AG08396 (cell line): ENCODE measurements at regions not wholly inside any gene's neighbourhood (a gene's known extent, or its start where the extent isn't known, plus 50 kb on each side); places are given as distances from the start of the nearest gene placed in this dataset.

Experiments used
- DNase-seq: peaks from one replicate; pipeline ENCODE4 v3.0.0; 2012; ENCODE audit warnings: low spot score, mixed read lengths

DNA sequence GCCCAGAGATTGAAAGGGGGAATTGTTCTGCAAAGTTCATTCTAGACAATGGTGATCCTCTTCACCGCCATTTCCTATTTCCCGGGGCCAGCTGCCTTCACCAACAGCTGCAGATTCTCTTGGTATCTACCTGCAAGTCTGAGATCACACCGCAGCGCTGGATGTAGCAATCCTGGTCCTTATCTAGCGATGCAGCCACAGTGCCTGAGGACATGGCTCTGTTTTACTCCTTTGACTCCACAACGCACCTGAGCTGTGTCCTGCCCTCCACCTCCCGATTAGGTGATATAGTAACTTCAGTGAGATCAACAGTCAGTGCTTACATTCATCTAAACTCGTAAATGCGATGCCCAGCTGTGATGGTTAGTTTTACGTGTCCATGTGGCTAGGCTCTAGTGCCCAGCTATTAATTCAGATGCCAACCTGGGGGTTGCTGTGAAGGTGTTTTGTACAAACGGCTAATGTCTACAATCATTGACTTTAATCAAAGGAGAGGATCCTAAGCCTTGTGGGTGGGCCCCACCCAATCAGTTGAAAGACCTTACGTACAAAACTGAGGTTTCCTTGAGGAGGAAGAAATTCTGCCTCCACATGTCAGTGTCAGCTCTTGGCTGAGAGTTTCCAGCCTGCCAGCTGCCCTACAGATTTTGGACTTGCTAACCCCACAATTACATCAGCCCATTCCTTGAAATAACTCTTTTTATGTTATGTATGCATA, 189.8 kb downstream of the SH3BP4 start:
- no peak for DNase-seq

DNA sequence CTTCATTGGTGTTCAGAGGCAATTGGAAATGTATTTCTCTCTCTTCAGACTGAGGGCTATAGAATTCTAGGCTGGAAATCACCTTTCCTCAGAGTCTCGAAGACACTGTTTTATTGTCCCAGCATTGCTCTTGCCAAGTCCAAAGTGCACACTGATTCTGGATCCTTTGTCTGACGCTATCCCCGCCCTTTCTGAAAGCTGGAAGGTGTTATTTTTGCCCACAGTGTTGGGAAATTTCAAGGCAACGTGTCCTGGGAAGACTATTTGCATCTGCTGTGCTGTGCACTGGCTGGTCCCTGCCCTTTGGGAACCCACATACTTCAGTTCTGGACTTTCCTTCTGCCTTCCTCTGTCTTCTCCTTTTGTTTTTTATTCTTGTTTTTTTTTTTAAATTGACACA, 190.8 kb downstream of the SH3BP4 start:
- DNase-seq = no peak

DNA sequence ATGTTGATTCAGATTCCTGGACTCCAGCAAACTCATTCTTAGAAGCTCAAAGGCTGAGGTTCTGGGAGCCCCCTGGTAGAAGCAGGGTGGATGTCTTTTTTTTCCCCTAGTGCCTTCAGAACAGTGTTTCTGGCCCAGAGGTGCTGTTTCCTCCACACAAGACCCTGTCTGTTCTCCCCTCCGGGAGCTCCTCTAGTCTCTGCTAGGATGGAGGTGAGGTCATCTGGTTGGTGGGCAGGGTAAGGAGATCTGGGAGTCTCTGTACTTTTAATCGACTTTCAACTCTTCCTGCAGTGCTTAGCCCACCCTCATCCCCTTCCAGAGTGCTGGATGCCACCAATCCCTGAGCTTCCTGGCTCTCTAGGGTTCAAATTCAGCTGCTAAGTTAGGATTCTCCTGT, 192.0 kb downstream of the SH3BP4 start:
- no peak for DNase-seq

DNA sequence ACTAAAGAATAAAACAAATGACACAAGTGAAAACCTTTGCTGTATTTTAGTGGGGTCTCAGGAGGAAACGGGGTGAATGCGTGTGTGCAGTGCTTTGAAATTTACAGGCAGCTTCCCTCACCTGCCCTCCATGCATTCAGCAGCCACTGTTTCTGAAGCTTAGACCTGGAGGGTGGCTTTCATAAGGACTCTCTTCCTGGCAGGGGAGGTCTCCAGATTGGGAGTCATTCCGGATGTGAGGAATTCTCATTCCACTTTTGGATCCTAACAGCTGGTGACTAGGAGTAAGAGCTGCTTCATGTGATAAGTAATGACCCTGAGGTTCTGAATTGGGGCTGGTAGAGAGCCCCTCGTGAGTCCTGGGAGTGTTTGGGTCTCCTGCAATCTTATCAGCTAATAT, 192.5 kb downstream of the SH3BP4 start:
- no peak for DNase-seq

DNA sequence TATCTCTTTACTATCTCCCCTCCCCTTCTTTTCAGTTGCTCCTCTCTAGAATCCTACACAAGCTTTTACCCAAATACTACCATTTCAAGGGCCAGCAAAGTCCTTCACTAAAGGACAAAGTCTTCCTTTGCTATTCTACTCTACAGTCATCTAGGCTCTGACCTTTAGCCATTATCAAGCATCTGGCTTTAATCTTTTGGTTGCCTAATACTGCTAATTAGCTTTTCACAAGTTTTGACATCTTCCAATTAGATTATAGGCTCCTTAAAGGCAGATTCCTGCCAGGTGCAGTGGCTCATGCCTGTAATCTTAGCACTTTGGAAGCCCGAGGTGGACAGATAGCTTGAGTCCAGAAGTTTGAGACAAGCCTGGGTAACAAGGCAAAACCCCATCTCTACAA, 194.4 kb downstream of the SH3BP4 start:
- no peak for DNase-seq

DNA sequence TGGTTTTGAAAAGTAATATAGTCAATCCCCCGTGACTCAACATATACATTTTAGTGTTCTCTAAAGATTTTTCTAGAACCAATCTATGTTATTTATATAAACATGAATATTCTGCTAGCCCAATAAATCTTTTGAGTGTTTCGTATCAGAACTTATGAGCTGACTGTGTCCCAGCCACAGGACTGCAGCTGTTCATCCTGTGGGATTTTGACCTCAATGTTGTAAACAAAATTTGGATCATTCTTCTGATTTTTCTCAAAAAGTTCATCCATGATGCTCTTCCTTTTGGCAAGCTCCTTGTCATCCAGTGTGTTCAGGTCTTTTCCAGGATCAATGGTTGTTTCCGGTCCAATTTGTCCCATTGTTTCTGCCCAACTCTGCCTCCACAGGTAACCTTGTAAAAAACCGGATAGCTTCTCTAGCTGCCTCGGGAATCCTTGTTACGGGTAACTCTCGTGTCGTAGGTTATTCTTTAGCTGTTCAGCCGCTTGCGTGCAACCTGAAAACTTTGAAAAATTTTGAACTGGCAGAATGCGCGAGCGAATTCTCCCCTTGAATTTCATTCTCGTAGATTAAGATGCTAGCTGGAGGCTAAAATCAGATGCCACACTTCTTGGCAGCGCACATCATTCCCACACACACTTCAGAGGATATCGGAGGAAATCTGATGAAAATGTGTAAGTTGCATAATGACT, 195.2 kb downstream of the SH3BP4 start:
- no peak for DNase-seq

DNA sequence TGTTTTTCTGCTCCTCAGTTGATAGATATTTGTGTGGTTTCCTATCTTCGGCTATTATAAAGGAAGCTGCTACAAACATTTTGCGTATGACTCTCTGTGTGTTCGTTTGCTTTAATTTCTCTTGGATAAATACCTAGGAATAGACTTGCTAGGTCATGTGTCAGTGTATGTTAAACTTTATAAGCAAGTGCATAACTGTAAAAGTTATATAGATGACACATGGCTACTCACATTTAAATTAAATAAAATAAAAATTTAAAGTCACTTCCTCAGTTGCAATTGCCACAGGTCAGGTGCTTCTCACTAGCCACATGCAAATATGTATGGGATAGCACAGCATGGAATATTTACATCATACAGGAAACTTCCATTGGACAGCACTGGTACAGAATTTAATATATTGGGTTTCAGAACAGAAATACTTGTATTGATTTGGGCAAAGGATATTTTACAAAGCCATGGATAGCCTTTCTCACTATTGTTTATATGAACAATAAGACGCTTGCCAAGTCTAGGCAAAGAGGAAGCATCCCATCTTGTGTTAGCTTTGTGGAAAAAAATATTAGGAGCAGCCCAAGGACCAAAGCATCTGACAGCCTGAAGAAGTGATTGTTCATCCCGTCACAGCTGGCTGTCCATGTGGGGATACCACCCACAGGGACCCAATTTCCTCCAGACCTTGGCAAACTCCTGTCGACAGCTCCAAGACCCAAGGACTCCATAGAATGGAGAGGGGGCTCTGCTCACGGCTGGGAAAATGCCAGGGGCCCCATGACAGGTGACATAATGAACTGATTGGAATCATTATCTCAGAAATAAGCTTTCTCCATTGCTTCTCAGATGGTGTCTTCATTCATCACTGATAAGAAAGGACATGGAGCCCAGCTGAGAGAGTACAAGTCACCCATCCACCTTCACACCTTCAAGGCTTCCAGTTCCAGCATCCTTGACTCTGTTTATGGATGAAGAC, 196.7 kb downstream of the SH3BP4 start:
- DNase-seq = no peak

DNA sequence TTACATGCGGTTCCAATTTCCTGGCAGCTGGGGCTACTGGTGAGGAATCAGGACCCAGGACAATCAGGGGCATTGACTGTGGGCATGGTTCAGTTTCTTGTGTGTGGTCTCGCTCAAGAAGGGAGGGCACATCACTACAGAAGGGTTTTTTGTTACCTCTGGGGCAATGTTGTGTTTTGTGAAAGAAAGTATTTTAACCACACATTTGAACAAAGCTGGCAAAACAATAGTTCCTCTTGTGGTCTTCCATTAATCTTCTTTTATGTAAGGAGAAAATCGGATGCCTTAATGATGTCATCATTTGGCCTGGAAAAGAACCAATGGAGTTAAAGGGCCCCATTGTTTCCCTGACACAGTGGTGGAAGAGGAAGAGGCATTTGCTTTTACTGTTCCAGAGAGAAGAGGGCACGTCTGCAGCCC, 197.4 kb downstream of the SH3BP4 start:
- no peak for DNase-seq

DNA sequence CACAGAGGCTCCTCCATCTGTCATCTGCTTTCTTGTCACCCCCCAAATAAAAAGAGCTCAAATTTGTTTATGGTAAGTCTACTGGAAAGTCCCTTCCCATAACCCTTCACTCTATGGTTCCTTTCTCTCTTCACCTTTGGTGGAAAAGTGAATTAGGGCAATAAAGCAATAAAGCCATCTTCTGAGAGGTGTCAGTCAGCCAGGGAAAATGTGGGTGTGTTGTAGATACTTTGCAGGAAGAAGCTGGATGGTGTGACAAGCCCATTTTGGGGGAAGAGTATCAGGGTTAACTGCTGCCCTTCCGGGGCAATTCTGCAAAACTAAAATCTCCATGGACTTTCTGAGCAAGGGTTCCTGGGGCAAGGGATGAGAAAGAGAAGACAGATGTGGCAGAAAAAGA, 197.9 kb downstream of the SH3BP4 start:
- DNase-seq = no peak

DNA sequence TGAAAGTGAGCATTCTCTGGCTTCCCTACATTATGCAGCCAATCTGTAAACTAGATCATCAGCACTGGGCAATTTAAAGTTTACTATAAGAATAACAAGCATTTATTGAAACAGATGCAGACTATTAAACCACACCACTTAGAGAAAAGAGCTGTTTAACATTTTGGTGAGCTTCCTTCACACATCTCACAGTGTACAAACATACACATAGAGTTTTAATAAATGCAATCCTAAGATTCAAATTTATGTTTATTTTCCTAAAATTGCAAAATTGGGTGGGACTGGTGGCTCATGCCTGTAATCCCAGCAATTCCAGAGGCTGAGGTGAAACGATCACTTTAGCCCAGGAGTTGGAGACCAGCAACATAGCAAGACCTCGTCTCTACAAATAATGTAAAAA, 199.3 kb downstream of the SH3BP4 start:
- no peak for DNase-seq

DNA sequence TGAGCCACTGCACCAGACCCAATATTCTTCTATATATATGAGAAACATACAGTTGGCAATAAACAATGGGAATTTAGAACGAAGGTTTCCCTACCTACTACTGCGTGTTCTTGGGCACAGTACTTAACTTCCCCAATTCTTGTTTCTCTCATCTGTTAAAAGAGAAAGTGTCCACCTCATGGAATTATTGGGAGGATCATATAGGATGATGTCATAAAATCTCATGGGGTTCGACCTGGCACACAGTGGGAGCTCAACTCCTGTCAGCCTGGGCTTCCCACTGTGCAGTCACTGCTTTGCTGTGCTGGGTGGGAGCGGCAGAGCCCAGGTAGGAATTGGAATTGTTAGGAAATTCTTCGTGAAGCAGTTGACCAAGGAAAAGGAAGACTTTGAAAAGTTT, 203.3 kb downstream of the SH3BP4 start:
- no peak for DNase-seq

DNA sequence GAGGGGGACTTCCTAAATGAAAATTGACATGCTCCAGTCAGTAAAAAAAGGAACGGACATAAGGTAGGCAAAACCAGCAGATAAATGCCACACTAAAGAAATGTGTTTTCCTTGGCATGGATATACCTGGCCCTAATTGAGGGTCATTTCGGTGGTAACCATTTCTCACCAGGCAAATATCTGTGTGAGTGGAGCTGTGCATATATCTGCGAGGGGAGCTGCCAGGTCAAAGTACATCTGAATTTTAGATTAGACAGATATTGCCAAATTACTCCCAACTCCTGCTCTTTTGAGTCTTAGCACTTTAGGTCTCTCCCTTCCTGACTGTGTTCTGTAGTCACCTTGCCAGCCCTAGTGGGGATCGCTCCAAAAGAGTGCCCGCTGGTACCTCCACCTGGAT, 204.2 kb downstream of the SH3BP4 start:
- DNase-seq = no peak

DNA sequence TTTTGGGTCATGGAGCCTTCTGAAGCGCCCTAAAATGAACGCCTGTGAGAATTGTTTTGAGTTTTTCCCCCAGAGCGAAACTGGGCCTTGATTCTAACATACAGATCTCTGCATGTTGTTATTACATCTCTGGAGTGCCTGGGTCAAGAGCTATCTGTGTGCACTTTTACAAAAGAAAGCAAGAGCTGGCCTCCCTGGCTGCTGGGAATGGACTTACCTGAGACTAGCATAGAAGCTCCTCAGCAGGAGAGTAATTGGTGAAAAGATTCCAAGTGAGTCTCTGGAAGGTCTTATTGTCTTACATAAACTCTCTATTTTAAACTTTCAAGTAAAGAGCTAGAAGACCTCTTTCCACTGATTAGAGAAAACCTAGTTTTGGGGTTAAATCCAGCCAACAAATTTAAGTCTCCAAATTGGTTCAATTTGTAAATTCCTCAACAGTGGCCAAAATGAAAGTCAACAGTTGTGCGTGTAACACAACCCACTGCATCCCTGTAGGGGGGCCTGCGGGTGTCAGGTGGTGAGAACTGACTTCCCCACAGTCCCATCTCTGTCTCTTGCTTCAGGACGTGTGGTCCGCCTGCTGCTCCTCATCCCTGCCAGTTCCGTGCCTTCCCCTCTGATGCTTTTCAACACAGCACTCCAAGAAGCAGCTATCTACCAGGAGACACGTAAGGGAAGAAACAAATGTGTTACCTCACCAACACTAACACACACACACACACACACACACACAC, 206.1 kb downstream of the SH3BP4 start:
- no peak for DNase-seq

DNA sequence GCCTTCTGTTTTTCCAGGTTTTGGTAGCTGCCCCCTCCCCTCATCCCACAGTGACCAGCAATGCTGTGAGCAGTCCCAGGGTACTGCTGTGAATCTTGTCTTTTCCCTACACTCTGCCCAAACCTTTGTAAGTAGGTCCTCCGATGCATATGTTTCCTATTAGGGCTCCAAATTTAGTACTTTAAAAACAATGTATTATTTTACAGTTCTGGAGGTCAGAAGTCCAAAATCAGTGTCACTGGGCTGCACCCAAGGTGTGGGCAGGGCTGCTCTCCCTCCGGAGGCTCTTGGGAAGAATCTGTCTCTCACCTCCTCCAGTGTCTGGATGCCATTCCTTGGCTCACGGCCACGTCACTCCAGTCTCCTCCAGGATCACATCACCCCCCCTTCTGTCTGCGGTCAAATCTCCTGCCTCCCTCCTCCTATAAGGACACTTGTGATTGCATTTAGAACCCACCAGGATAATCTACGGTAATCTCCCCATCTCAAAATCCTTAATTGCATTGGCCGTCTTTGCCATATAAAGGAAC, 208.5 kb downstream of the SH3BP4 start:
- DNase-seq = no peak

DNA sequence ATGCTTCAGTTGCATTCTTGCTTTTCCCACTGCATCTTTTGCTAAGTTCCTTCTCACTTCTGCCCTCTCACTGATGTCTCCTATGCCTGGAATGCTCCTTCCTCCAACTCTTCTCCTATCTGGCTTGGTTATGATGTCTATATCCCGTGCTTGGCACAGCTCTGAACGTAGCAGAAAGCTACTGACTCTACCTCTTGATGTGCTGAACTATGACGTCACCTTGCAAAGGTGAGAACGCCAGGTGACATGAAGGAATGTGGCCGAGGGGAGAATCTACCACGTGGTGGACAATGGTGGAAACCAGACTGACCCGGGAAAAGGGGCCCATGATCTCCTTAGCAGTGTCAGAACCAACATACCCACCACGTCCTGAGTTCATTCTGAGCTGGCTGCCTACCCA, 209.7 kb downstream of the SH3BP4 start:
- DNase-seq = no peak

DNA sequence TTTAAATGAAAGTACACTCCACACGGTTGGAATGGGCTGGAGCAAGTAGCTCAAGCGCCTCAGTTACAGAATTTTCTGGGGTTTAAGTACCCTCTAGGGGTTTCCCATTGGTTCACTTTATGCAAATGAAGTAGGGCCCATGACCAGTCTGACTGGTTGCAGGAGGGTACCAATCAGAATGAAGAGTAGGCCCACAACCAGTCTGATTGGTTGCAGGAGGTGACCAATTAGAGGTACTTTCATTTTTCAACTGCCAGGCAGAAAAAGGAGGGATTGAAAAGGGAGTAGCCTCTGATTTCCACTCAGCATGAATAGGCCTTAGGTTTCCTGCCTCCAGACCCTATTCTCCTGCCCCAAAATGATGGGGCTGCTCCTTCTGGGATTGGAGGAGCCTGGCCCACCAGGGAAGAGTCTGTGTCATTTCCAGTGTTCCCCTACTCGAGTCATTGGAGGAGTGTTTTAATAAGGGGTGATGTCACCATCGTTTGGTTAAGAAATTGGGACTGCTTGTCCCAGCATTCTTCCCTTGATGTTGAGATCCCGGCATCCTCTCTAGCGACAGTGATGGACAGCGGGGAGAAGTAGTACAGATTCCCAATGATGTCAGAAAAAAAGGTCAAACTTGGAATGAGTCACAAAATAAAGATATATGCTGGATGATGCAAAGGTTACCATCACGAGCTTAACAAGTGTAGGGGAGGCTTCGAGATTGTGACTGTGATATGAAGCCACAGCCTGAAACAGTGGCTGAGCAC, 210.4 kb downstream of the SH3BP4 start:
- no peak for DNase-seq

DNA sequence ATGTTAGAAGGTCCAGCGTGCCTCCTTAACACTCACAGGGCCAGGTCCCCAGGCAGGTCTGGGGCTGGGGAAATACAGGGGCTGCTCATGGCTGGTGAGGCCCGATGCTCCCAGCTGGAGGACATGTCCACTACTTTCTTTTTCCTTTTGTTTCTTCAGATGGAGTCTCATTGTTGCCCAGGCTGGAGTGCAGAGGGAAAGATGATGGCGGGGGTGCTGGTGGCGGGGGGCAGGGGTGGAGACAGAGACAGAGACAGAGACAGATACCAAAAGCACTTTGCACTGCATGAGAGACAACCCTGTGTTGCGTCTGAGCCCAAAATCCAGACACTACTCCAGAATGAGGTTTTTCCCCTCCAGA, 211.0 kb downstream of the SH3BP4 start:
- no peak for DNase-seq

DNA sequence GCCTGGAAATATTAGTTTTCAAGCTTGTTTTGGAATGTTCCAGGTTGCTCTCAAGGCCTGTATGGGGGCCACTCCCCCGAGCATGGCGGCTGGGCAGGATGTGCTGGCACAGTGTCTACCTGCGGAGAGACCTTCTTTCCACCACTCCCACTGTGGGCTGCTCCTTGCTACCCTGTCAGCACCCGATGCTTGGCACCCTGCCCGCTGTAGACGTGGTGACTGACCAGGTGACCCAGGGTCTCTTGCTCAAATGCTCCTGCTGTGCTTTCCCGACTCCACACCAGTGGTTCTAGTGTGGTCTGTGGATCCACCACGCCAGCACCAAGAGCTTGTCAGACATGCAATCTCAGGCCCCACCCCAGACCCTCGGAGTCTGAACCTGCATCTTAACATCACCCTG, 213.3 kb downstream of the SH3BP4 start:
- no peak for DNase-seq

DNA sequence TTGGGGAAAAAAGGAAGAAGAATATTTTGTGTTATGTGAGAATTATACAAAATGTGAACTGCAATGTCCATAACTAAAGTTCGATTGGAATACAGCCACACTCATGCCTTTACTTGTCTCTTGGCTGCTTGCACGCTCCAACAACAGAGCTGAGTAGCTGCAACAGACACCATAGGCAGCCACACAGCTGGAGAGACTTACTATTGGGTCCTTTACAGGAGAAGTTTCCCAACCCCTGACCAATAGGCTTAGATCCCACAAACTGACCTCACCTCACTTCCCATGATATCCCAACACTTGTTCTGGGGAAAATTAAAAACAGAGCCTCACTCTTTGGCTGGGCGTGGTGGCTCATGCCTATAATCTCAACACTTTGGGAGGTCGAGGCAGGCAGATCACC, 213.8 kb downstream of the SH3BP4 start:
- no peak for DNase-seq

DNA sequence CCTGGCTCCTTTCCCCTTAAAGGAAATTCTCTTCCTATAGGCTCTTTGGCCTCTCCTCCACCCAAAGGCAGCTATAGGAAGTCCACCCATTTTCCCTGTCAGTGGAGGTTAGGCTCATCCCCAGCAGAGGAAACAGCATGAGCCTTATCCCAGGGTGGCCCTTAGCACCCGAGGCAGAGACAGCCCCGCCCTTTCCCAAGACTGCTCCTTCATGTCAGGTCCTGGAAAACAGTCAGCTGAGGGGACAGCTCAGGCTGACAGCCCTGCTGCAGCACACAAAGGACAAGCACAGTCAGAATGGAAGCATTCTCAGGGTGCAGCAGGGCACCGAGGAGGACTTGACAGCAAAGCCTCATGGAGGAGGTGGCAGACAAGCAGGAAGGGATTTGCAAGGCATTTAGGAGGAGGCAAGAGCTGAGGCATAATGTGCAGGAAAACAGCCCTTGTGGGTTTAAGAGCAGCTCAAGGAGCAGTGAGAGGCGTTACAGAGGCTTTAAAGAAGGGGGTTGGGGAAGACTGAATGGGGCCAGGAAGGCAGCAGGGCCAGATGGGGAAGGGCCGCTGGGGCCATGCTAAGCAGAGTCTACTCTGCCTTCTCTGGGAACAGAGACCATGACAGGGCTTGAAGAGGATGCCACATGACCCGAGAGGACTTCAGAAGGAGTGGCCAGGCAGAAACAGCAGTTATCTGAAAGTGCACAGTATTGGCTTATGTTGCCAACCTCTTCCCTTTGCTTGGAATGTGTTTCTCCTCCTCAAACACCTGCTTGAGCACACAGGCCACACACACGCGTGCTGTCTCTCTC, 216.6 kb downstream of the SH3BP4 start:
- DNase-seq = no peak
